HG02588 (cell line): ENCODE measurements at regions not wholly inside any gene's neighbourhood (a gene's known extent, or its start where the extent isn't known, plus 50 kb on each side); places are given as distances from the start of the nearest gene placed in this dataset.

Experiments used
- ATAC-seq: cut with Tn5 transposase; IDR thresholded peaks from one replicate; pipeline ENCODE4 v1.9.1; 2021; ENCODE audit warnings: mild to moderate bottlenecking, moderate library complexity; ENCODE audit not compliant: unreplicated experiment

DNA sequence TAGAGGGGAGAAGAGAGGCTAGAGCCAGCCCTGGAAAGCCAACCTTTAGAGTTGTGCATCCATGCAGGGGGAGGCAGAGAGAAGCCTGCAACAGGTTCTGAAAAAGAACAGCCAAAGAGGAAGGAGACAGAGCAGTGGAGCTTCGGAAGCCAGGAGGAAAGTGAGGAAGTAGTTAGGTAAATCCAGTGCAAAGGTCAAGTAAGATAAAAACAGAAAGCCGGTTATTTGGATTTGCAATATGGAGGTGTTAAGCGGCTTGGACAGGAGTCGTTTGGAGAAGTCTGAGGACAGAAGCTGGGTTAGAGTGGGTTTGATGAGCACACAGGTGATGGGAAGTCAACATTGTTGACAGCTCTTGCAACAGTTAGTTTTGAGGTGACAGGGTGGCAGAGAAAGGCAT lies 53.5 kb upstream of the FLT1 start:
- ATAC-seq: no peak

DNA sequence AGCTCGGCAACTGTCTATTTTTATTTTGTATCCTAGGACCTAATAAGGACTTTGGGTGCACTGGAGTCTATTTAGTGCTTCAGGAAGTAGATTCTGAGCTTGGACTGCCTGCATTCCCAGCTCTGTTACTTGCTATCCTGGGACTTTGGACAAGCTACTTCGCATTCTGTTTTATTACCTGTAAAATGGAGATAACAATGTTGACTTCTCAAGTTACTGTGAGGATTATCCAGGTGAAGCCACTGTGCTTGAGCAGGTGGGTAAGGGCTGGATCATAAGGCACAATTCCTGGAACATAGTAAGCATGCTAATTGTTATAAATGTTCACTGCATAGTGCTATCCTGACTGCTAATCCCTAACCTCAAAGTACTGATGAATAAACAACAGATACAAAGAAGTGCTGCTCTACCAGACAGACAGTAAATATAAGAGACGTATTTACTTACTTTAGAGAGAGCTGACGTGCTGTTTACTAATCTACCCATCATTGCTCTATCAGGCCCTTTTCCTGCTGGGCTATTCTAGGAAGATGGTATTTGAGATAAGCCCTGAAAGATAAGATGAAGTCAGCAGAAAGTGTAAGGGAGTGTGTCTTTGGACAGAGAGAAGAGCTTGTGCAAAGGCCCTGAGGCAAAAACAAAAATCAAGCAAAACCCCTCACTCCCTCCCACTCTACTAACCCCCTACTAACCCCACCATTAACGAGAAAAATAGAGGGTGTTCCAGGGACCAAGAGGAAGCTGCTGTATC lies 50.8 kb upstream of the FLT1 start:
- ATAC-seq: no peak
